SK-N-SH (cell line): ENCODE measurements at regions not wholly inside any gene's neighbourhood (a gene's known extent, or its start where the extent isn't known, plus 50 kb on each side); places are given as distances from the start of the nearest gene placed in this dataset.

ENCODE experiments used
- CTCF ChIA-PET: fragments of 300-600, 350-600 bp; formaldehyde crosslinking; extraction: SDS; loops from one replicate; lab custom pipeline; 2021; lab: Yijun Ruan, JAX
- POLR2A ChIA-PET: fragments of 350-600 bp; sonication (Branson Sonifier 250); formaldehyde crosslinking; extraction: SDS; loops from one replicate; lab custom pipeline; 2020; ENCODE audit warnings: antibody characterized with exemption, inconsistent platforms; lab: Yijun Ruan, JAX
- DNase-seq: peaks from one replicate; pipeline ENCODE4 v3.0.0; 2012
- H2AFZ ChIP-seq: fragments of 200-600 bp; sonication (generic); 2 replicates; pipeline ENCODE4 v1.8.1; 2016; ENCODE audit warnings: antibody characterized with exemption, mild to moderate bottlenecking, low read depth
- H3F3A ChIP-seq: fragments of 200-600 bp; sonication (generic); replicated peaks from 2 replicates; pipeline ENCODE3; 2016; ENCODE audit warnings: antibody characterized with exemption, mild to moderate bottlenecking; ENCODE audit not compliant: insufficient read depth
- H3K27ac ChIP-seq, 2 experiments: fragments of 200-500 bp in 1 of 2; fragments of 200-600 bp in 1 of 2; sonication (Bioruptor generic) in 1 of 2; sonication (generic), shearing (Covaris generic) in 1 of 2; 2 replicates each; pipeline versions ENCODE4 v1.5.1 to v1.6.1; 2014 to 2016; ENCODE audit warnings: low read depth in 2 of 2, inconsistent platforms in 1 of 2, low read length in 1 of 2, mild to moderate bottlenecking in 1 of 2, mixed read lengths in 1 of 2
- H3K27me3 ChIP-seq: fragments of 200-600 bp; sonication (generic), shearing (Covaris generic); 2 replicates; pipeline ENCODE4 v1.6.1; 2016; ENCODE audit warnings: mixed run types; ENCODE audit not compliant: insufficient read depth
- H3K36me3 ChIP-seq, 2 experiments: fragments of 200-500 bp in 1 of 2; fragments of 200-600 bp in 1 of 2; sonication (Bioruptor generic) in 1 of 2; sonication (generic) in 1 of 2; replicated peaks in 1 of 2; 2 replicates each; pipeline versions ENCODE3 to v1.5.1; 2014 to 2016; ENCODE audit warnings: low read length in 1 of 2, mild to moderate bottlenecking in 1 of 2; ENCODE audit not compliant: insufficient read depth in 2 of 2, control insufficient read depth in 1 of 2
- H3K4me1 ChIP-seq, 2 experiments: fragments of 200-500 bp in 1 of 2; fragments of 200-600 bp in 1 of 2; sonication (Bioruptor generic) in 1 of 2; sonication (generic), shearing (Covaris generic) in 1 of 2; 2 replicates each; pipeline versions ENCODE4 v1.5.1 to v1.6.1; 2014 to 2016; ENCODE audit warnings: low read depth in 1 of 2, low read length in 1 of 2, mixed run types in 1 of 2; ENCODE audit not compliant: insufficient read depth in 2 of 2, control insufficient read depth in 1 of 2
- H3K4me2 ChIP-seq: fragments of 200-600 bp; sonication (generic), shearing (Covaris generic); 2 replicates; pipeline ENCODE4 v1.6.1; 2017; ENCODE audit warnings: mixed run types
- H3K4me3 ChIP-seq, 2 experiments: fragments of 200-500 bp in 1 of 2; fragments of 200-600 bp in 1 of 2; sonication (Bioruptor generic) in 1 of 2; sonication (generic), shearing (Covaris generic) in 1 of 2; 2 replicates each; pipeline versions ENCODE4 v1.5.1 to v1.8.1; 2014 to 2016; ENCODE audit warnings: low read depth in 2 of 2, inconsistent platforms in 1 of 2, low read length in 1 of 2, mild to moderate bottlenecking in 1 of 2, mixed read lengths in 1 of 2, moderate library complexity in 1 of 2
- H3K79me2 ChIP-seq: fragments of 200-600 bp; sonication (generic); 2 replicates; pipeline ENCODE4 v1.8.1; 2017; ENCODE audit warnings: mild to moderate bottlenecking; ENCODE audit not compliant: insufficient read depth
- H3K9ac ChIP-seq: fragments of 200-600 bp; sonication (generic); 2 replicates; pipeline ENCODE4 v1.6.1; 2017; ENCODE audit warnings: mixed run types
- H3K9me2 ChIP-seq: fragments of 200-600 bp; sonication (generic); 2 replicates; pipeline ENCODE4 v1.6.1; 2017; ENCODE audit warnings: mixed run types
- H3K9me3 ChIP-seq: fragments of 200-600 bp; sonication (generic); 2 replicates; pipeline ENCODE4 v1.6.1; 2017; ENCODE audit warnings: mixed run types, mild to moderate bottlenecking, moderate library complexity
- H4K20me1 ChIP-seq: fragments of 200-600 bp; sonication (generic); 2 replicates; pipeline ENCODE4 v1.6.1; 2017; ENCODE audit warnings: mild to moderate bottlenecking, mixed run types; ENCODE audit not compliant: insufficient read depth
- CHD2 ChIP-seq: fragments of 150-350 bp; IDR thresholded peaks from 2 replicates; pipeline ENCODE4 v1.6.1; 2018; ENCODE audit warnings: low read length; ENCODE audit not compliant: partially characterized antibody
- ELF1 ChIP-seq: IDR thresholded peaks from 2 replicates; pipeline ENCODE4 v1.4.0; 2012
- GABPA ChIP-seq: IDR thresholded peaks from 2 replicates; pipeline ENCODE4 v1.4.0; 2012; ENCODE audit warnings: low read depth, mild to moderate bottlenecking
- GATA2 ChIP-seq: sonication (generic); formaldehyde crosslinking; IDR thresholded peaks from 2 replicates; pipeline ENCODE4 v1.5.0; 2020; ENCODE audit warnings: mild to moderate bottlenecking, missing genetic modification reagents
- IRF3 ChIP-seq: fragments of 150-350 bp; IDR thresholded peaks from 2 replicates; pipeline ENCODE4 v1.6.1; 2016; ENCODE audit warnings: mild to moderate bottlenecking, low read depth, low read length
- MXI1 ChIP-seq: IDR thresholded peaks from 2 replicates; pipeline ENCODE4 v1.6.1; 2012; ENCODE audit warnings: mild to moderate bottlenecking, low read depth, low read length, improper control_type of control experiment
- RAD21 ChIP-seq: IDR thresholded peaks from 2 replicates; pipeline ENCODE4 v1.6.1; 2012; ENCODE audit warnings: mild to moderate bottlenecking, low read length
- RCOR1 ChIP-seq: fragments of 150-350 bp; IDR thresholded peaks from 2 replicates; pipeline ENCODE4 v1.6.1; 2017; ENCODE audit warnings: antibody characterized with exemption, low read length
- REST ChIP-seq: IDR thresholded peaks from 2 replicates; pipeline ENCODE4 v1.6.1; 2012; ENCODE audit warnings: mild to moderate bottlenecking, low read depth, low read length, moderate library complexity
- SIN3A ChIP-seq: IDR thresholded peaks from 2 replicates; pipeline ENCODE4 v1.6.1; 2012; ENCODE audit warnings: low read depth, mild to moderate bottlenecking, low read length, moderate library complexity, borderline replicate concordance
- SMC3 ChIP-seq: IDR thresholded peaks from 2 replicates; pipeline ENCODE4 v1.6.1; 2012; ENCODE audit warnings: low read depth, low read length, improper control_type of control experiment
- TAF1 ChIP-seq: IDR thresholded peaks from 2 replicates; pipeline ENCODE4 v1.6.1; 2012; ENCODE audit warnings: low read depth, mild to moderate bottlenecking, low read length, moderate library complexity, borderline replicate concordance
- TCF12 ChIP-seq: IDR thresholded peaks from 2 replicates; pipeline ENCODE4 v1.4.0; 2012
- TEAD4 ChIP-seq: IDR thresholded peaks from 2 replicates; pipeline ENCODE4 v1.4.0; 2012; ENCODE audit warnings: mild to moderate bottlenecking, borderline replicate concordance; ENCODE audit not compliant: insufficient read depth
- USF1 ChIP-seq: IDR thresholded peaks from 2 replicates; pipeline ENCODE4 v1.4.0; 2012; ENCODE audit warnings: low read depth, borderline replicate concordance
- USF2 ChIP-seq: fragments of 150-350 bp; IDR thresholded peaks from 2 replicates; pipeline ENCODE4 v1.6.1; 2017; ENCODE audit warnings: antibody characterized with exemption, low read length, low read depth, borderline replicate concordance
- YY1 ChIP-seq: IDR thresholded peaks from 2 replicates; pipeline ENCODE4 v1.4.0; 2012; ENCODE audit warnings: low read depth, mild to moderate bottlenecking
- WGBS: methylation state at CpG from one replicate; pipeline ENCODE4 v1.1.6; 2017; ENCODE audit warnings: low lambda C conversion rate; 5-methylcytosine and 5-hydroxymethylcytosine counted together

GRCh38 chr22:47556473-47556872 lies 794.0 kb downstream of the TBC1D22A start:
- 51% methylated on average over 8 of the region's 8 CpGs for WGBS
- CTCF ChIA-PET: no interaction called here

More at GRCh38 chr22:47556473-47556872, 794.0 kb downstream of the TBC1D22A start:
- Histone ChIP-seq H3K9me3 (no peaks in the 10 kb centered on the region), H4K20me1 (no peaks in the 10 kb centered on the region), H3K4me3 (no peak overlapping the region), H2AFZ (no peak overlapping the region), H3F3A (no peaks in the 10 kb centered on the region), H3K4me1 (no peaks in the 10 kb centered on the region), H3K79me2 (no peaks in the 10 kb centered on the region), H3K9me2 (no peaks in the 10 kb centered on the region), H3K36me3 (no peaks in the 10 kb centered on the region), H3K27ac (no peak overlapping the region), H3K4me2 (no peak overlapping the region), H3K9ac (no peak overlapping the region), H3K27me3 (peaks cover 2% of the 10 kb centered on the region)
- no peak for DNase-seq
- TF ChIP-seq TAF1 (no peak), REST (no peak), TCF12 (no peak), IRF3 (no peak), ELF1 (no peak), RCOR1 (no peak), USF2 (no peak), YY1 (no peak), CHD2 (no peak), GABPA (no peak), SIN3A (no peak), USF1 (no peak), SMC3 (no peak), RAD21 (no peak), MXI1 (no peak), TEAD4 (no peak), GATA2 (no peak)
- POLR2A ChIA-PET: no interaction called here
